GM21737 (cell line): ENCODE measurements at regions not wholly inside any gene's neighbourhood (a gene's known extent, or its start where the extent isn't known, plus 50 kb on each side); places are given as distances from the start of the nearest gene placed in this dataset.

ENCODE experiments used
- ATAC-seq: cut with Tn5 transposase; IDR thresholded peaks from one replicate; pipeline ENCODE4 v1.9.1; 2021; ENCODE audit warnings: mild to moderate bottlenecking, moderate library complexity; ENCODE audit not compliant: unreplicated experiment

- ATAC-seq: no peak
Measured at GRCh38 chr2:51107841-51108240, 75.9 kb upstream of the NRXN1 start.

GRCh38 chr2:51105811-51106210 is 73.9 kb upstream of the NRXN1 start:
- no peak for ATAC-seq

GRCh38 chr2:51103205-51103604 is 71.3 kb upstream of the NRXN1 start:
- no peak for ATAC-seq

- no peak for ATAC-seq
Measured at GRCh38 chr2:51093016-51093415, 61.1 kb upstream of the NRXN1 start.

- no peak for ATAC-seq
Measured at GRCh38 chr2:51085420-51086068, 53.6 kb upstream of the NRXN1 start.

- no peak for ATAC-seq
Measured at GRCh38 chr2:51084750-51085149, 52.8 kb upstream of the NRXN1 start.
